OCI-LY7 (cell line): ENCODE measurements at regions not wholly inside any gene's neighbourhood (a gene's known extent, or its start where the extent isn't known, plus 50 kb on each side); places are given as distances from the start of the nearest gene placed in this dataset.

Source experiments
- BruUV-seq: library from RNA; stranded (reverse); fragments of 400-500 nt; replicated peaks from 2 replicates; lab custom pipeline; 2021; lab: Mats Ljungman, UMichigan
- CTCF ChIA-PET: fragments of 300-600 bp; sonication (Branson Sonifier 250); formaldehyde crosslinking; loops from one replicate; lab custom pipeline; 2022; ENCODE audit warnings: antibody characterized with exemption; ENCODE audit not compliant: unreplicated experiment; lab: Charles Lee
- POLR2A ChIA-PET: fragments of 300-600 bp; sonication (Branson Sonifier 250); formaldehyde crosslinking; loops from one replicate; lab custom pipeline; 2022; ENCODE audit warnings: antibody characterized with exemption; lab: Charles Lee
- DNase-seq: peaks from one replicate; pipeline ENCODE4 v3.0.0-alpha.2; 2015; ENCODE audit warnings: low spot score
- H2AFZ ChIP-seq: fragments of 200-600 bp; sonication (generic), shearing (Covaris generic); 2 replicates; pipeline ENCODE4 v1.6.1; 2014; ENCODE audit warnings: mild to moderate bottlenecking, antibody characterized with exemption, low read length, moderate library complexity
- H3K27ac ChIP-seq: fragments of 200-600 bp; sonication (generic); 2 replicates; pipeline ENCODE4 v1.5.1; 2014; ENCODE audit warnings: mixed run types, low read depth, mild to moderate bottlenecking, moderate library complexity, low read length, inconsistent platforms; ENCODE audit not compliant: poor library complexity, severe bottlenecking
- H3K36me3 ChIP-seq: fragments of 200-600 bp; sonication (generic); 2 replicates; pipeline ENCODE4 v1.6.1; 2014; ENCODE audit warnings: mild to moderate bottlenecking, antibody characterized with exemption, low read length, moderate library complexity, mixed read lengths; ENCODE audit not compliant: insufficient read depth
- H3K4me1 ChIP-seq: fragments of 200-600 bp; sonication (generic); 2 replicates; pipeline ENCODE4 v1.5.1; 2014; ENCODE audit warnings: mild to moderate bottlenecking, low read length; ENCODE audit not compliant: insufficient read depth, poor library complexity, severe bottlenecking
- H3K4me2 ChIP-seq: fragments of 200-600 bp; sonication (generic); 2 replicates; pipeline ENCODE4 v1.6.1; 2014; ENCODE audit warnings: mild to moderate bottlenecking, low read length
- H3K4me3 ChIP-seq: fragments of 200-600 bp; sonication (generic); 2 replicates; pipeline ENCODE4 v1.5.1; 2014; ENCODE audit warnings: mild to moderate bottlenecking, low read depth, low read length; ENCODE audit not compliant: poor library complexity, severe bottlenecking
- H3K79me2 ChIP-seq: fragments of 200-600 bp; sonication (generic); 2 replicates; pipeline ENCODE4 v1.6.1; 2016; ENCODE audit warnings: low read depth, mild to moderate bottlenecking, low read length, moderate library complexity, mixed read lengths; ENCODE audit not compliant: insufficient read depth
- H3K9me2 ChIP-seq: fragments of 200-600 bp; sonication (generic); 2 replicates; pipeline ENCODE4 v1.6.1; 2016; ENCODE audit warnings: mild to moderate bottlenecking, low read length, mixed read lengths; ENCODE audit not compliant: insufficient read depth
- H3K9me3 ChIP-seq: fragments of 200-600 bp; sonication (generic); 2 replicates; pipeline ENCODE4 v1.6.1; 2014; ENCODE audit warnings: mild to moderate bottlenecking, mixed run types, low read length, mixed read lengths
- H4K20me1 ChIP-seq: fragments of 200-600 bp; sonication (generic); 2 replicates; pipeline ENCODE4 v1.6.1; 2014; ENCODE audit warnings: mild to moderate bottlenecking, antibody characterized with exemption, low read length, moderate library complexity, mixed read lengths; ENCODE audit not compliant: insufficient read depth
- CTCF ChIP-seq: fragments of 200-600 bp; sonication (generic); conservative IDR thresholded peaks from 2 replicates; pipeline ENCODE4 v1.5.1; 2014; ENCODE audit warnings: mild to moderate bottlenecking, antibody characterized with exemption, low read length, moderate library complexity, mixed read lengths
- EZH2phosphoT487 ChIP-seq: fragments of 200-600 bp; sonication (generic); IDR thresholded peaks from 2 replicates; pipeline ENCODE4 v1.6.1; 2018; ENCODE audit warnings: low read depth, borderline replicate concordance, mild to moderate bottlenecking, mixed run types, antibody characterized with exemption, low read length, moderate library complexity, mixed read lengths
- intact Hi-C: fragments of 100-400 bp; cut with micrococcal nuclease; formaldehyde crosslinking; loops from one replicate; pipeline ENCODE4 v1.10.0; 2022; ENCODE audit not compliant: unreplicated experiment

GRCh38 chr6:165941786-165942185 is 225.9 kb downstream of the TBXT start:
- POLR2A ChIA-PET: no interaction called here
- Histone ChIP-seq H3K4me2 (no peak overlapping the region), H2AFZ (no peak overlapping the region), H4K20me1 (no peaks in the 10 kb centered on the region), H3K4me3 (no peak overlapping the region), H3K9me2 (no peaks in the 10 kb centered on the region), H3K9me3 (no peaks in the 10 kb centered on the region), H3K36me3 (no peaks in the 10 kb centered on the region), H3K27ac (no peak overlapping the region), H3K4me1 (no peaks in the 10 kb centered on the region), H3K79me2 (no peaks in the 10 kb centered on the region)
- intact Hi-C loops: no loop called here
- no peak for DNase-seq
- CTCF ChIA-PET: no interaction called here
- no TSS peak for BruUV-seq
- TF ChIP-seq EZH2phosphoT487 (no peak), CTCF (no peak)

GRCh38 chr6:165941249-165941775 is 226.3 kb downstream of the TBXT start:
- no peaks in the 10 kb centered on the region for H3K4me1 ChIP-seq
- no peaks in the 10 kb centered on the region for H3K9me2 ChIP-seq
- no peaks in the 10 kb centered on the region for H3K9me3 ChIP-seq
- TF ChIP-seq CTCF (no peak), EZH2phosphoT487 (no peak)
- POLR2A ChIA-PET: no interaction called here
- BruUV-seq: no TSS peak
- DNase-seq: no peak
- H3K36me3 ChIP-seq: no peaks in the 10 kb centered on the region
- H3K79me2 ChIP-seq: no peaks in the 10 kb centered on the region
- no peaks in the 10 kb centered on the region for H4K20me1 ChIP-seq
- intact Hi-C loops: no loop called here
- H3K4me2 ChIP-seq: no peak overlapping the region
- H2AFZ ChIP-seq: no peak overlapping the region
- CTCF ChIA-PET: no interaction called here
- H3K27ac ChIP-seq: no peak overlapping the region
- no peak overlapping the region for H3K4me3 ChIP-seq

- BruUV-seq: no TSS peak
- POLR2A ChIA-PET: no interaction called here
These were observed 227.3 kb downstream of the TBXT start for GRCh38 chr6:165940366-165940765.

More at GRCh38 chr6:165940366-165940765, 227.3 kb downstream of the TBXT start:
- Histone ChIP-seq H4K20me1 (no peaks in the 10 kb centered on the region), H3K79me2 (no peaks in the 10 kb centered on the region), H3K4me2 (no peak overlapping the region), H3K4me1 (no peaks in the 10 kb centered on the region), H3K9me2 (no peaks in the 10 kb centered on the region), H2AFZ (no peak overlapping the region), H3K9me3 (no peaks in the 10 kb centered on the region), H3K27ac (no peak overlapping the region), H3K36me3 (no peaks in the 10 kb centered on the region), H3K4me3 (no peak overlapping the region)
- CTCF ChIA-PET: no interaction called here
- intact Hi-C loops: no loop called here
- TF ChIP-seq EZH2phosphoT487: no peak
- TF ChIP-seq CTCF: no peak
- DNase-seq: no peak
